B cell (primary cell): ENCODE measurements at regions not wholly inside any gene's neighbourhood (a gene's known extent, or its start where the extent isn't known, plus 50 kb on each side); places are given as distances from the start of the nearest gene placed in this dataset.

Source experiments
- EZH2 ChIP-seq: IDR thresholded peaks from 2 replicates; pipeline ENCODE4 v1.6.1; 2012; ENCODE audit warnings: borderline replicate concordance, low read depth, mild to moderate bottlenecking, moderate library complexity, low read length; ENCODE audit not compliant: insufficient read depth, poor library complexity, severe bottlenecking
- TF ChIP-seq, protein P1 (sequence below): fragments of 200-600 bp; IDR thresholded peaks from one replicate; pipeline ENCODE4 v1.8.0; 2022; ENCODE audit warnings: antibody characterized with exemption, mild to moderate bottlenecking

DNA sequence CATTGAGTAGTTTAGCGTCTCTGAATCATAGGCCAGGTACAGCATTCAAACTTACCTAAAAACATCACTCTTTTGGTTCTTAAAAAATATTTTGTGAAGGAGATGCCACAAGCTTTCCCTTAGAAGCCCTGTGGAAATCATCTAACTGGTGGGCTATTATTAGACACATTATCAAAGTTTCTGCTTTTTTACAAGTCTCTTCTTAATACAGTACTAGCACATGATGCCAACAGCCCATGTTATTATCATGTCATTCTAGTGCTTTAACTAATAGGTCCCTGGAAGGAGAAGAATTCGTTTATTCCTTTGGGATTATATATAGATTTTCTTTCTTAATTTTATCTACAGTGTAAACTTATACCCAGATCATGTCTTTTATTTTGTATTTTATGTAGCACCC is 146.0 kb upstream of the PTPRK start:
- no peak for TF ChIP-seq EZH2
- TF ChIP-seq, protein P1, sequence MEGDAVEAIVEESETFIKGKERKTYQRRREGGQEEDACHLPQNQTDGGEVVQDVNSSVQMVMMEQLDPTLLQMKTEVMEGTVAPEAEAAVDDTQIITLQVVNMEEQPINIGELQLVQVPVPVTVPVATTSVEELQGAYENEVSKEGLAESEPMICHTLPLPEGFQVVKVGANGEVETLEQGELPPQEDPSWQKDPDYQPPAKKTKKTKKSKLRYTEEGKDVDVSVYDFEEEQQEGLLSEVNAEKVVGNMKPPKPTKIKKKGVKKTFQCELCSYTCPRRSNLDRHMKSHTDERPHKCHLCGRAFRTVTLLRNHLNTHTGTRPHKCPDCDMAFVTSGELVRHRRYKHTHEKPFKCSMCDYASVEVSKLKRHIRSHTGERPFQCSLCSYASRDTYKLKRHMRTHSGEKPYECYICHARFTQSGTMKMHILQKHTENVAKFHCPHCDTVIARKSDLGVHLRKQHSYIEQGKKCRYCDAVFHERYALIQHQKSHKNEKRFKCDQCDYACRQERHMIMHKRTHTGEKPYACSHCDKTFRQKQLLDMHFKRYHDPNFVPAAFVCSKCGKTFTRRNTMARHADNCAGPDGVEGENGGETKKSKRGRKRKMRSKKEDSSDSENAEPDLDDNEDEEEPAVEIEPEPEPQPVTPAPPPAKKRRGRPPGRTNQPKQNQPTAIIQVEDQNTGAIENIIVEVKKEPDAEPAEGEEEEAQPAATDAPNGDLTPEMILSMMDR = no peak
